ENCODE measurements at regions not wholly inside any gene's neighbourhood (a gene's known extent, or its start where the extent isn't known, plus 50 kb on each side); places are given as distances from the start of the nearest gene placed in this dataset.

DNA sequence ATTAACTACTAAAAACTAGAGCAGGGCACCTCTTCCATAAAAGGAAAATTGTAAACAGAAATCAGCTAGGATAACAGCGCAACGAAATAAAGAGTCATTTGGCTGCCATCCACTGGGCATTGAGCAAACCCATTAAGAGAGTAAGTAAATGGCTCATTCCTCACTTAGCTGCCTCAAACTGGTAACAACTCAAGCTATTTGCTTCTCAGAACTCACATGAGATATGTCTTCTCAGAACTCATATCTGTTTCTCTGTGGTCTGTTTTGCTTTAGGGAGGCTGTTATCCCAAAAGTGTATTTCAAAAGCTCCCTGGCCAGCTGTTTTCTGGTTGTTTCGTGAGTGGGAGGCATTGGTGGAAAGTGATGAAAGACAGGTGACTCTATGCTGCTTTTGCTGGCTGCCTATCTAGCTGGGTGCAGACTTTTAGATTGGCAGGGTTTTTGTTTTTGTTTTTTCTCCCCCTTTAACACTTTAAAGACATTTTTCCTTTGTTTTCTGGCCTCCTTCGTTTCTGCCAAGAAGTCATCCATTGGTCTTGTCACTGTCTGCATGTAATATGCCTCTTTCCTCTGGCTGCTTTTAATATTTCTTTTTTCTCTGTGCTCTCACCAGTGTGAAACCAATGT is 269.2 kb upstream of the RGS18 start:
- DNase-seq (ENCODE audit: low spot score): no peak

DNA sequence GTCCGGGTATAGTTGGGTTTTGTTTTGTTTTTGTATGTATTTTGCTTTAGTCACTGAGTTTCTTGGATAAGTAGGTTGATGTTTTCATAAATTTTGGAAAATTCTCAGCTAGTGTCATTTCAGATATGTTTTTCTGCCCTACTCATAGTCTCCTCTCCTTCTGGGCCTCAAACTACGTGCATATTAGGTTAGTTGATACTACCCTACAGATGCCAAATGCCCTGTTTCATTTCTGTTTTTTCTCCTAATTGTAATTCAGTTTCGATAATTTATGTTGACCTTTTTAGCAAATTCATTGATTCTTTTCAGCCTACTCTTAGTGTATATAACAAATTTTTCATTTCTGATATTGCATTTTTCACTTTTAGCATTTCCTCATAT is 268.6 kb upstream of the RGS18 start:
- DNase-seq (ENCODE audit: low spot score): no peak

DNA sequence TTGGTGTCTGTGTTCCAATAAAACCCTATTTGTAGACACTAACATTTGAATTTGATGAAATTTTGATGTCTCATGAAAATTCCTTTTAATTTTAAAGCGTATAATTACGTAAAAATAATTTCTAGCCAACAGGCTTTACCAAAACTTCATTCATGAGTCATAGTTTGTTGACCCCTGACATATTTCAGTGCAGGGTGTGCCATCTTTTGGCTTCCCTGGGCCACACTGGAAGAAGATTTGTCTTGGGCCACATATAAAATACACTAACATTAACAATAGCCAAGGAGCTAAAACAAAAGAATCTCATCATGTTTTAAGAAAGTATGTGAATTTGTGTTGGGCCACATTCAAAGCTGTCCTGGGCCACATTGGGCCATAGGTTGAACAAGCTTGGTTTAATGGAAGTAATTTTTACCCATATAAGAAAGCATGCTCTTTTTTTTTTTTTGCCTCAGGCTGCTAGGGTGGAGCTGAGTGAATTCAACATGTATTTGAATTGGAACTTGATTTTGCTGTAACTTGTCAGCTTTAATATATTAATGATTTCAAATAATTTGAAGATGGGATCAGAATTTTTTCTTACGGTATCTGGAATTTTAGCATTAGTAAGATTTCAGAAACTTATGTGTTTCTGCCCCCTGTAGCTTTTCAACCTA is 267.7 kb upstream of the RGS18 start:
- DNase-seq (ENCODE audit: low spot score): no peak

- DNase-seq (ENCODE audit: low spot score): no peak
Observed at GRCh38 chr1:191892716-191893115, 265.5 kb upstream of the RGS18 start.

- DNase-seq (ENCODE audit: low spot score): no peak
Observed at GRCh38 chr1:191895049-191895448, 263.2 kb upstream of the RGS18 start.

DNA sequence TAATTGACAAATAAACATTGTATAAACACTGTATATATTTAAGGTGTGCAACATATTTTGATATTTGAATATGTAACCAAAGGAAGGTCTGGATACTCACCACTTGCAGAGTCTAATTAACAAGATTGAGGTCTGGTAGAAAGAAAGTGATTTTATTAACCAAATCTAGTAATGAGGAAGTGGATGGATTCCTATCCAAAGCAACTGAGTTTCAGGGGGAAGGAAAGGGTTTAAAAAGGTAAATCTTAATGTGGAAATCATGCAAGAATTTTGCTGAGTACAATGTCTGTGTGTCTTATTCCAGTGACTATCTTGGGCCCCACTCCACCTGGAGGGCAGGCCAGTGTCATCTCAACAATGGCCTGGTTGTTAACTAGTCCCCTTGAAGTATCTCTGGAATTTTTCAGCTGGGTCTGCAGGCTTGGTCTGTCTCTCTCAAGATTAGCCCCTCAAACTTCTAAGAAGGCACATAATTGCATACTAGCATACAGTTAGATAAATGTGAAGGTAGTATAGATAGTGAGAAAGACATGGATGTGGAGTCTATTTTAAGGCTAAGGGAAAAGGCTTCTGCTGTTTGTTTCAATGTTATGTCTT is 262.7 kb upstream of the RGS18 start:
- DNase-seq (ENCODE audit: low spot score): no peak

DNA sequence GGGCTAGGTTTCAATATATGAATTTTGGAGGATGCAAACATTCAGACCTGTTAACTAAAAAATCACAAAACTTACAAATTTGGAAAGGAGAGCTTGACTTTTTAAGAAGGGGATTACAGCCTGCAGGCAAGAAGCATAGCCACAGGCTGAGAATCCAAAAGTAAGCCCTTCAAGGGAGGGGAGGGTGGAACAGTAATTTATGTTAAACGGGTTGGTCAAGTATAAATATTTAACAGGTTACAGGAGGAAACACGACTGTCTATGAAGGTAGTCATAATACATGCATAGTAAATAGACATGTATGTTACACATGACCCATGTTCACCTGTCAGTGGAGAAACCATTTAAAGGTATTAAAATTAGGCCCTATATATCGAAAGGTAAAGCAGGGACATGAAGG is 261.1 kb upstream of the RGS18 start:
- DNase-seq (ENCODE audit: low spot score): no peak

GRCh38 chr1:191901651-191902050 is 256.6 kb upstream of the RGS18 start:
- DNase-seq (ENCODE audit: low spot score): no peak

- no peak for DNase-seq (ENCODE audit: low spot score)
Observed at GRCh38 chr1:191904991-191905390, 253.3 kb upstream of the RGS18 start.

- DNase-seq (ENCODE audit: low spot score): no peak
Observed at GRCh38 chr1:191905781-191906180, 252.5 kb upstream of the RGS18 start.

- DNase-seq (ENCODE audit: low spot score): no peak
Observed at GRCh38 chr1:191907121-191907520, 251.1 kb upstream of the RGS18 start.

GRCh38 chr1:191910245-191910644 is 248.0 kb upstream of the RGS18 start:
- DNase-seq (ENCODE audit: low spot score): no peak

DNA sequence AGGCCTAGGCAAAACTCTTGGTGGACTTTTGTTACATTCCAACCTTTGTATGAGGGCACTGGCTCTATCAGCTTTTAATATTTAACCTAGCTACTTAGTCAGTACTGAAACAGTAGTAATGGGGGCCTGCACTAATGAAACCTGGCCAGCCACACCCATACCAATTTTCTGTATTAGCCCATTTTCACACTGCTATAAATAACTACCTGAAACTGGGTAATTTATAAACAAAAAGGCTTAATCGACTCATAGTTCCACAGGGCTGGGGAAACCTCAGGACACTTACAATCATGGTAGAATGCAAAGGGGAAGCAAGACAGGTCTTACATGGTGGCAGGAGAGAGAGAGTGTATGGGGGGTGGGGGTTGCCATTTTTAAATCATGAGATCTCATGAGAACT is 245.7 kb upstream of the RGS18 start:
- no peak for DNase-seq (ENCODE audit: low spot score)

- DNase-seq (ENCODE audit: low spot score): no peak
Observed at GRCh38 chr1:191913260-191913977, 244.8 kb upstream of the RGS18 start.

DNA sequence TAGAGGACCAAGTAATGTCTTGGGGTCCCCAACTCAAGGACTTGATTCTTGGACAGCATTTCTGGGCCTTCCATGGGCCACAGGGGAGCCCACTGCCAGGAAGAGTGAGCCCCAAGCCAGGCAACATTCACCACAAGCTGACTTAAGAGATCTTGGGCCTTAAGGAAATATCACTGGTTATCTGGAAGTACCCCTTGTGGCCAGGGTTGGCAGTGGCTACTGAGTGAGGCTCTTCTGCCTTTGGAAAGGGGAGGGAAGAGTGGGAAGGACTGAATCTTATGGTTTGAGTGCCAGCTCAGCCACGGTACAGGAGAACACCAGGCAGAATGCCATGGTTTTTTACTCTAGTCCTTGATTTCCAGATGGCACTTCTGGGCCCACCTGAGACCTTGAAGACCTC is 228.9 kb upstream of the RGS18 start:
- DNase-seq (ENCODE audit: low spot score): no peak

DNA sequence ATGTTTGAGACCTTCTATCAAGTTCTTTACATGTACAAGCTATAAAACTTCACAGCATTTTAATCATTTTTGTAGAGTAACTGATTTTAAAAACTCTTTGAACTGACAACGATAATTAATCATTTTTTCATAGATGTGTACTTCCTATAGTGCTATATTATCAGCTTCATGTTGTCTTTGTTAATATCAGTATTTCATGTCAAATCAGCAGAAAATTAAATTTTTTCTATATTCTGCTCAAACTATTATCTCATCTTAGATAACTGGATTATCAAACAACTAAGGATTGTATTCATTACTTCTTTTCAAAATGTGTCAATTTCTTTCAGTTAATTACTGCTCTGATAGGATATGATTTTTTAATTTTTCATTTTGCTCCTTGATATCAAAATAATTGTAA is 214.6 kb upstream of the RGS18 start:
- DNase-seq (ENCODE audit: low spot score): no peak

- DNase-seq (ENCODE audit: low spot score): no peak
Observed at GRCh38 chr1:191953526-191953925, 204.7 kb upstream of the RGS18 start.

DNA sequence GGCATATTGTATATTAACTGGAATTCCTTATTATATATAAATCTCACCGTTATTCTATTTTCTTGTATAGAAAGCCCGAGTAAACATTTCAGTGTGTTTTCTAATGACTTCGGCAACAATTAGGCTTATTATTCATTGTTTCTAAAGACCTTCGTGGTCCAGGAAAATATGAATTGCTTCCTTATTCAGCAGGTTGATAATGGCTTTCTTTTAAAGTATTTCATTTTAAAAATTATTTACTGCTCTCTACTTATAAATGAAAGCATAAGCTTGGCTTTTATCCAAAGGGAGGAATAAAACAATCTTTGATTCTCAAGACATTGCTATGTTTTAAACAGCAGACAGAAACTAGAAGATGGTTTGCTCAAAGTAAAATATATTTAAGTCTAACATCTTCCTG is 198.4 kb upstream of the RGS18 start:
- DNase-seq (ENCODE audit: low spot score): no peak

- no peak for DNase-seq (ENCODE audit: low spot score)
Observed at GRCh38 chr1:191963286-191963685, 195.0 kb upstream of the RGS18 start.

- no peak for DNase-seq (ENCODE audit: low spot score)
Observed at GRCh38 chr1:191963781-191964455, 194.3 kb upstream of the RGS18 start.

GRCh38 chr1:191969290-191969689 is 189.0 kb upstream of the RGS18 start:
- DNase-seq (ENCODE audit: low spot score): no peak

GRCh38 chr1:191970116-191970515 is 188.1 kb upstream of the RGS18 start:
- no peak for DNase-seq (ENCODE audit: low spot score)

Measured in SK-N-DZ (cell line).